ENCODE measurements at regions not wholly inside any gene's neighbourhood (a gene's known extent, or its start where the extent isn't known, plus 50 kb on each side); places are given as distances from the start of the nearest gene placed in this dataset.

GRCh38 chr5:67353500-67354450, 157.2 kb upstream of the CD180 start:
- peak in 2 of 58 donors; percentile 9 to 15 for DNase-seq

GRCh38 chr5:67350618-67351201, 154.1 kb upstream of the CD180 start:
- DNase-seq, result peak in 1 of 58 donors; percentile 20

- peak in 3 of 58 donors; percentile 10 to 19 (median 15) for DNase-seq
These were observed 153.6 kb upstream of the CD180 start for GRCh38 chr5:67350185-67350584.

GRCh38 chr5:67347821-67348220, 151.2 kb upstream of the CD180 start:
- DNase-seq, result no peak

- DNase-seq, result no peak
These were observed 150.0 kb upstream of the CD180 start for GRCh38 chr5:67346611-67347010.

- DNase-seq, result no peak
These were observed 148.3 kb upstream of the CD180 start for GRCh38 chr5:67344870-67345269.

GRCh38 chr5:67343835-67344234, 147.2 kb upstream of the CD180 start:
- no peak for DNase-seq

- DNase-seq, result no peak
These were observed 144.9 kb upstream of the CD180 start for GRCh38 chr5:67341478-67341877.

GRCh38 chr5:67339219-67339767, 142.7 kb upstream of the CD180 start:
- DNase-seq, result no peak

- DNase-seq, result no peak
These were observed 141.8 kb upstream of the CD180 start for GRCh38 chr5:67338421-67338820.

- DNase-seq, result no peak
These were observed 141.2 kb upstream of the CD180 start for GRCh38 chr5:67337751-67338150.

GRCh38 chr5:67335426-67335825, 138.8 kb upstream of the CD180 start:
- no peak for DNase-seq

- DNase-seq, result no peak
These were observed 137.8 kb upstream of the CD180 start for GRCh38 chr5:67334373-67334772.

- no peak for DNase-seq
These were observed 136.6 kb upstream of the CD180 start for GRCh38 chr5:67333171-67333570.

- DNase-seq, result no peak
These were observed 134.8 kb upstream of the CD180 start for GRCh38 chr5:67331296-67331925.

- no peak for DNase-seq
These were observed 123.5 kb upstream of the CD180 start for GRCh38 chr5:67319935-67320725.

- DNase-seq, result no peak
These were observed 122.1 kb upstream of the CD180 start for GRCh38 chr5:67318746-67319145.

GRCh38 chr5:67317603-67318002, 121.0 kb upstream of the CD180 start:
- no peak for DNase-seq

GRCh38 chr5:67316695-67317094, 120.1 kb upstream of the CD180 start:
- no peak for DNase-seq

- DNase-seq, result peak in 56 of 58 donors; percentile 7 to 97 (median 80)
These were observed 118.7 kb upstream of the CD180 start for GRCh38 chr5:67315082-67315989.
